ENCODE measurements at regions not wholly inside any gene's neighbourhood (a gene's known extent, or its start where the extent isn't known, plus 50 kb on each side); places are given as distances from the start of the nearest gene placed in this dataset.
A peak's percentile ranks its signal among the peaks of the same experiment; 100 is the strongest.

- no peaks in the 10 kb centered on the region for H3K36me3 ChIP-seq (ENCODE audit: control insufficient read depth in 2 of 2, insufficient read depth in 2 of 2, low read length in 2 of 2)
- no peaks in the 10 kb centered on the region for H3K27me3 ChIP-seq (ENCODE audit: control insufficient read depth in 2 of 2, insufficient read depth in 2 of 2, low read length in 2 of 2)
- H3K9me3 ChIP-seq (ENCODE audit: control insufficient read depth in 2 of 2, low read length in 2 of 2), result no peaks in the 10 kb centered on the region
- H3K4me1 ChIP-seq (ENCODE audit: control insufficient read depth in 2 of 2, insufficient read depth in 2 of 2, low read length in 2 of 2), result peaks cover 5 to 8% of the 10 kb centered on the region in 2 donors
- H3K9ac ChIP-seq (ENCODE audit: low read depth in 1 of 2, low read length in 2 of 2), result no peak overlapping the region
- peak overlapping the region in 1 of 2 donors; percentile 23 for H3K4me3 ChIP-seq (ENCODE audit: low read length in 2 of 2)
- no peak overlapping the region for H3K27ac ChIP-seq (ENCODE audit: low read depth in 2 of 2, low read length in 2 of 2)
Observed at GRCh38 chr5:61666064-61666621, 334.1 kb downstream of the ZSWIM6 start.

- Histone ChIP-seq H3K9me3 (ENCODE audit: control insufficient read depth in 2 of 2, low read length in 2 of 2) (no peaks in the 10 kb centered on the region), H3K36me3 (ENCODE audit: control insufficient read depth in 2 of 2, insufficient read depth in 2 of 2, low read length in 2 of 2) (no peaks in the 10 kb centered on the region), H3K9ac (ENCODE audit: low read depth in 1 of 2, low read length in 2 of 2) (no peak overlapping the region), H3K27me3 (ENCODE audit: control insufficient read depth in 2 of 2, insufficient read depth in 2 of 2, low read length in 2 of 2) (no peaks in the 10 kb centered on the region), H3K4me3 (ENCODE audit: low read length in 2 of 2) (no peak overlapping the region), H3K4me1 (ENCODE audit: control insufficient read depth in 2 of 2, insufficient read depth in 2 of 2, low read length in 2 of 2) (peaks cover 11 to 13% of the 10 kb centered on the region in 2 donors), H3K27ac (ENCODE audit: low read depth in 2 of 2, low read length in 2 of 2) (no peak overlapping the region)
Observed at GRCh38 chr5:61667525-61668218, 335.6 kb downstream of the ZSWIM6 start.

GRCh38 chr5:61669531-61669930 is 337.5 kb downstream of the ZSWIM6 start:
- Histone ChIP-seq H3K9me3 (ENCODE audit: control insufficient read depth in 2 of 2, low read length in 2 of 2) (no peaks in the 10 kb centered on the region), H3K36me3 (ENCODE audit: control insufficient read depth in 2 of 2, insufficient read depth in 2 of 2, low read length in 2 of 2) (no peaks in the 10 kb centered on the region), H3K4me3 (ENCODE audit: low read length in 2 of 2) (no peak overlapping the region), H3K9ac (ENCODE audit: low read depth in 1 of 2, low read length in 2 of 2) (no peak overlapping the region), H3K27ac (ENCODE audit: low read depth in 2 of 2, low read length in 2 of 2) (no peak overlapping the region), H3K27me3 (ENCODE audit: control insufficient read depth in 2 of 2, insufficient read depth in 2 of 2, low read length in 2 of 2) (peaks cover 0 to 3% of the 10 kb centered on the region in 2 donors), H3K4me1 (ENCODE audit: control insufficient read depth in 2 of 2, insufficient read depth in 2 of 2, low read length in 2 of 2) (peaks cover 27 to 28% of the 10 kb centered on the region in 2 donors)

- no peak overlapping the region for H3K4me3 ChIP-seq (ENCODE audit: low read length in 2 of 2)
- no peak overlapping the region for H3K9ac ChIP-seq (ENCODE audit: low read depth in 1 of 2, low read length in 2 of 2)
- H3K36me3 ChIP-seq (ENCODE audit: control insufficient read depth in 2 of 2, insufficient read depth in 2 of 2, low read length in 2 of 2), result no peaks in the 10 kb centered on the region
- peaks cover 40 to 41% of the 10 kb centered on the region in 2 donors for H3K4me1 ChIP-seq (ENCODE audit: control insufficient read depth in 2 of 2, insufficient read depth in 2 of 2, low read length in 2 of 2)
- H3K9me3 ChIP-seq (ENCODE audit: control insufficient read depth in 2 of 2, low read length in 2 of 2), result no peaks in the 10 kb centered on the region
- peaks cover 0 to 3% of the 10 kb centered on the region in 2 donors for H3K27me3 ChIP-seq (ENCODE audit: control insufficient read depth in 2 of 2, insufficient read depth in 2 of 2, low read length in 2 of 2)
- no peak overlapping the region for H3K27ac ChIP-seq (ENCODE audit: low read depth in 2 of 2, low read length in 2 of 2)
Observed at GRCh38 chr5:61670941-61671340, 338.9 kb downstream of the ZSWIM6 start.

- Histone ChIP-seq H3K4me1 (ENCODE audit: control insufficient read depth in 2 of 2, insufficient read depth in 2 of 2, low read length in 2 of 2) (peaks cover 34 to 39% of the 10 kb centered on the region in 2 donors), H3K9ac (ENCODE audit: low read depth in 1 of 2, low read length in 2 of 2) (peak overlapping the region in 1 of 2 donors; percentile 23), H3K9me3 (ENCODE audit: control insufficient read depth in 2 of 2, low read length in 2 of 2) (no peaks in the 10 kb centered on the region), H3K4me3 (ENCODE audit: low read length in 2 of 2) (peak overlapping the region; percentile 33 to 50), H3K27ac (ENCODE audit: low read depth in 2 of 2, low read length in 2 of 2) (peak overlapping the region; percentile 88 to 90), H3K27me3 (ENCODE audit: control insufficient read depth in 2 of 2, insufficient read depth in 2 of 2, low read length in 2 of 2) (peaks cover 0 to 3% of the 10 kb centered on the region in 2 donors), H3K36me3 (ENCODE audit: control insufficient read depth in 2 of 2, insufficient read depth in 2 of 2, low read length in 2 of 2) (no peaks in the 10 kb centered on the region)
Observed at GRCh38 chr5:61673007-61673735, 341.1 kb downstream of the ZSWIM6 start.

- Histone ChIP-seq H3K9me3 (ENCODE audit: control insufficient read depth in 2 of 2, low read length in 2 of 2) (no peaks in the 10 kb centered on the region), H3K27me3 (ENCODE audit: control insufficient read depth in 2 of 2, insufficient read depth in 2 of 2, low read length in 2 of 2) (peaks cover 0 to 3% of the 10 kb centered on the region in 2 donors), H3K36me3 (ENCODE audit: control insufficient read depth in 2 of 2, insufficient read depth in 2 of 2, low read length in 2 of 2) (no peaks in the 10 kb centered on the region), H3K27ac (ENCODE audit: low read depth in 2 of 2, low read length in 2 of 2) (peak overlapping the region; percentile 46 to 88), H3K9ac (ENCODE audit: low read depth in 1 of 2, low read length in 2 of 2) (no peak overlapping the region), H3K4me3 (ENCODE audit: low read length in 2 of 2) (no peak overlapping the region), H3K4me1 (ENCODE audit: control insufficient read depth in 2 of 2, insufficient read depth in 2 of 2, low read length in 2 of 2) (peaks cover 31 to 41% of the 10 kb centered on the region in 2 donors)
Observed at GRCh38 chr5:61674378-61674777, 342.3 kb downstream of the ZSWIM6 start.

GRCh38 chr5:61675015-61675692 is 343.1 kb downstream of the ZSWIM6 start:
- Histone ChIP-seq H3K27me3 (ENCODE audit: control insufficient read depth in 2 of 2, insufficient read depth in 2 of 2, low read length in 2 of 2) (peaks cover 0 to 3% of the 10 kb centered on the region in 2 donors), H3K4me3 (ENCODE audit: low read length in 2 of 2) (no peak overlapping the region), H3K9me3 (ENCODE audit: control insufficient read depth in 2 of 2, low read length in 2 of 2) (no peaks in the 10 kb centered on the region), H3K27ac (ENCODE audit: low read depth in 2 of 2, low read length in 2 of 2) (peak overlapping the region; percentile 46 to 88), H3K4me1 (ENCODE audit: control insufficient read depth in 2 of 2, insufficient read depth in 2 of 2, low read length in 2 of 2) (peaks cover 31 to 46% of the 10 kb centered on the region in 2 donors), H3K36me3 (ENCODE audit: control insufficient read depth in 2 of 2, insufficient read depth in 2 of 2, low read length in 2 of 2) (no peaks in the 10 kb centered on the region), H3K9ac (ENCODE audit: low read depth in 1 of 2, low read length in 2 of 2) (no peak overlapping the region)

- Histone ChIP-seq H3K9ac (ENCODE audit: low read depth in 1 of 2, low read length in 2 of 2) (no peak overlapping the region), H3K36me3 (ENCODE audit: control insufficient read depth in 2 of 2, insufficient read depth in 2 of 2, low read length in 2 of 2) (no peaks in the 10 kb centered on the region), H3K27me3 (ENCODE audit: control insufficient read depth in 2 of 2, insufficient read depth in 2 of 2, low read length in 2 of 2) (peaks cover 0 to 3% of the 10 kb centered on the region in 2 donors), H3K4me3 (ENCODE audit: low read length in 2 of 2) (no peak overlapping the region), H3K4me1 (ENCODE audit: control insufficient read depth in 2 of 2, insufficient read depth in 2 of 2, low read length in 2 of 2) (peaks cover 31 to 46% of the 10 kb centered on the region in 2 donors), H3K9me3 (ENCODE audit: control insufficient read depth in 2 of 2, low read length in 2 of 2) (no peaks in the 10 kb centered on the region), H3K27ac (ENCODE audit: low read depth in 2 of 2, low read length in 2 of 2) (no peak overlapping the region)
Observed at GRCh38 chr5:61677220-61677619, 345.2 kb downstream of the ZSWIM6 start.

GRCh38 chr5:61678966-61679365 is 346.9 kb downstream of the ZSWIM6 start:
- Histone ChIP-seq H3K4me1 (ENCODE audit: control insufficient read depth in 2 of 2, insufficient read depth in 2 of 2, low read length in 2 of 2) (peaks cover 16 to 30% of the 10 kb centered on the region in 2 donors), H3K36me3 (ENCODE audit: control insufficient read depth in 2 of 2, insufficient read depth in 2 of 2, low read length in 2 of 2) (no peaks in the 10 kb centered on the region), H3K27ac (ENCODE audit: low read depth in 2 of 2, low read length in 2 of 2) (no peak overlapping the region), H3K9me3 (ENCODE audit: control insufficient read depth in 2 of 2, low read length in 2 of 2) (no peaks in the 10 kb centered on the region), H3K4me3 (ENCODE audit: low read length in 2 of 2) (no peak overlapping the region), H3K9ac (ENCODE audit: low read depth in 1 of 2, low read length in 2 of 2) (no peak overlapping the region), H3K27me3 (ENCODE audit: control insufficient read depth in 2 of 2, insufficient read depth in 2 of 2, low read length in 2 of 2) (no peaks in the 10 kb centered on the region)
